ENCODE measurements at regions not wholly inside any gene's neighbourhood (a gene's known extent, or its start where the extent isn't known, plus 50 kb on each side); places are given as distances from the start of the nearest gene placed in this dataset.

- H3K36me3 ChIP-seq, result no peaks in the 10 kb centered on the region
- H3K4me1 ChIP-seq (ENCODE audit: low read depth), result no peaks in the 10 kb centered on the region
- H3K27ac ChIP-seq, result no peak overlapping the region
- H3K27me3 ChIP-seq, result no peaks in the 10 kb centered on the region
- H3K4me3 ChIP-seq, result no peak overlapping the region
- no peaks in the 10 kb centered on the region for H3K9me3 ChIP-seq (ENCODE audit: low read depth)
- no peak for TF ChIP-seq CTCF (IDR thresholded peaks at IDR 0.05; ENCODE audit: low read depth, low read length)
- no peak for DNase-seq (ENCODE audit: low read depth in 1 of 2, low spot score in 1 of 2)
Measured at GRCh38 chr5:144003636-144004035, 166.8 kb downstream of the YIPF5 start.

- no peaks in the 10 kb centered on the region for H3K9me3 ChIP-seq (ENCODE audit: low read depth)
- no peaks in the 10 kb centered on the region for H3K36me3 ChIP-seq
- no peaks in the 10 kb centered on the region for H3K4me1 ChIP-seq (ENCODE audit: low read depth)
- no peak overlapping the region for H3K27ac ChIP-seq
- no peaks in the 10 kb centered on the region for H3K27me3 ChIP-seq
- TF ChIP-seq CTCF (IDR thresholded peaks at IDR 0.05; ENCODE audit: low read depth, low read length), result no peak
- DNase-seq (ENCODE audit: low read depth in 1 of 2, low spot score in 1 of 2), result no peak
- no peak overlapping the region for H3K4me3 ChIP-seq
Measured at GRCh38 chr5:144004146-144004545, 166.3 kb downstream of the YIPF5 start.

- Histone ChIP-seq H3K9me3 (ENCODE audit: low read depth) (no peaks in the 10 kb centered on the region), H3K4me3 (no peak overlapping the region), H3K27me3 (no peaks in the 10 kb centered on the region), H3K27ac (no peak overlapping the region), H3K36me3 (no peaks in the 10 kb centered on the region), H3K4me1 (ENCODE audit: low read depth) (no peaks in the 10 kb centered on the region)
- no peak for DNase-seq (ENCODE audit: low read depth in 1 of 2, low spot score in 1 of 2)
- TF ChIP-seq CTCF (IDR thresholded peaks at IDR 0.05; ENCODE audit: low read depth, low read length), result no peak
Measured at GRCh38 chr5:144004751-144005150, 165.7 kb downstream of the YIPF5 start.

- no peaks in the 10 kb centered on the region for H3K9me3 ChIP-seq (ENCODE audit: low read depth)
- no peak for DNase-seq (ENCODE audit: low read depth in 1 of 2, low spot score in 1 of 2)
- no peak overlapping the region for H3K4me3 ChIP-seq
Measured at GRCh38 chr5:144009116-144009515, 161.3 kb downstream of the YIPF5 start.

GRCh38 chr5:144011388-144011787 is 159.1 kb downstream of the YIPF5 start:
- Histone ChIP-seq H3K9me3 (ENCODE audit: low read depth) (no peaks in the 10 kb centered on the region), H3K27me3 (no peaks in the 10 kb centered on the region), H3K27ac (no peak overlapping the region), H3K36me3 (no peaks in the 10 kb centered on the region), H3K4me3 (no peak overlapping the region), H3K4me1 (ENCODE audit: low read depth) (no peaks in the 10 kb centered on the region)
- no peak for TF ChIP-seq CTCF (IDR thresholded peaks at IDR 0.05; ENCODE audit: low read depth, low read length)
- no peak for DNase-seq (ENCODE audit: low read depth in 1 of 2, low spot score in 1 of 2)

More at GRCh38 chr5:144009116-144009515, 161.3 kb downstream of the YIPF5 start:
- H3K27me3 ChIP-seq, result no peaks in the 10 kb centered on the region
- H3K36me3 ChIP-seq, result no peaks in the 10 kb centered on the region
- no peak for TF ChIP-seq CTCF (IDR thresholded peaks at IDR 0.05; ENCODE audit: low read depth, low read length)
- H3K4me1 ChIP-seq (ENCODE audit: low read depth), result no peaks in the 10 kb centered on the region
- no peak overlapping the region for H3K27ac ChIP-seq

GRCh38 chr5:144013816-144014215 is 156.6 kb downstream of the YIPF5 start:
- DNase-seq (ENCODE audit: low read depth in 1 of 2, low spot score in 1 of 2), result no peak
- no peaks in the 10 kb centered on the region for H3K27me3 ChIP-seq
- no peaks in the 10 kb centered on the region for H3K4me1 ChIP-seq (ENCODE audit: low read depth)
- H3K4me3 ChIP-seq, result no peak overlapping the region
- no peaks in the 10 kb centered on the region for H3K9me3 ChIP-seq (ENCODE audit: low read depth)
- H3K27ac ChIP-seq, result no peak overlapping the region
- TF ChIP-seq CTCF (IDR thresholded peaks at IDR 0.05; ENCODE audit: low read depth, low read length), result no peak
- H3K36me3 ChIP-seq, result no peaks in the 10 kb centered on the region

Data from cardiac muscle cell (in vitro differentiated cells and primary cell).